Medulla oblongata (tissue), 1 donor: ENCODE measurements at regions not wholly inside any gene's neighbourhood (a gene's known extent, or its start where the extent isn't known, plus 50 kb on each side); places are given as distances from the start of the nearest gene placed in this dataset.
A peak's percentile ranks its signal among the peaks of the same experiment; 100 is the strongest.

Experiments
- DNase-seq: peaks from one replicate; pipeline ENCODE4 v3.0.0-alpha.2; 2015; ENCODE audit errors: extremely low spot score

DNA sequence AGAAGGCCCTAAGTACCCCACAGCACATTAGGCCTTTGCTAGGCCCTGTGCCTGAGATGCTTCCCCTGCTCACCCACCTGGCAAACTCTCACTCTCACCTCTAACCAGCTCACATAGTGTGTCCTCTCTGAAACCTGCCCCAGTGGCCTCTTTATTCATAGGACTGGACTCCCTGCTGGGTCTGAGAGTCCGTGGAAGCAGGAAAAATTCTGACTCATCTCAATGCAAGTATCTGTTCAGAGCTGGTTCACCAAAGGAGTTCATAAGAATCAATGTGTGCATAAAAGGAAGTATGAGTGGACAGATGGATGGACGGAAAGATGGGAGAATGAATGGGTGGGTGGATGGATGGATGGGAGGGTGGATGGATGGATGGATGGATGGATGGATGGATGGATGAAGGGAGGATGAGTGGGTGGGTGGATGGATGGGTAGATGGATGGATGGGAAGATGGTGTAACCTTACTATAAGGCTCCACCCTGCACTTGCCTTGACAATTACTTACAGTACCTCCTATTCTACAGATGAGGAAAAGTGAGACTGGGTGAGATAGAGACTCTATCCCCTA, 111.2 kb upstream of the ZMIZ1 start:
- no peak for DNase-seq

DNA sequence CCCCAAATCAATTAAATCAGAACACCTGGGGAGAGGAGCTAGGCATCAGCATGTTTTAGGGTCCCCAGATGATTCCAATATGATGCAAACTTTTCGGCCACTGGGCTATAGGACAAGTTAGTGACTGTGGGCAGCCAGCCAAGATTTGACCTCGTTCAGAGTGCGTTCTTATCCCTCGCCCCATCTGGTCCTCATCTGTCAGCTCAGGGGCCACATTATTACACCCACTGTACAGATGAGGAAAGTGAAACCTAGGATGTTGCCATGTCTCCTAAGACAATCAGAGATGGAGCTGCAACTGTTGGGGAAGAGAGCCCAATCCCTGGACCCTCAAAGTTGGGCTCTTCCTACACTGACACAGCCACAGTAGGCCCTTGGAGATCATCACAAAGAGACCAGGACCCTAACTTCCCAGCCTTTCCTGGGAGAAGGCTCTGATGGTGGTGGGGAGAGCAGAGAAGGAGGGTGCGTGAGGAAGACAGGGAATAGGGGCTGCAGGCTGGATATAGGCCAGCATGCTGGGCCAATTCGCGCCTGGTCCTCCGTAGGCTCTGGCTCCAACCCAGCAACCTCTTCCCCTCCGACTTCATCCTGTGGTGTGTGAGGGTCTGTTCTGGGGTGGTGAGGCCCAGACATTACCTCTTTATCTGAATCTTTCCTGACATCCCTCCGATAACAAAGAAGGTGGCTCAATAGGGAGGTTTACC, 109.4 kb upstream of the ZMIZ1 start:
- no peak for DNase-seq

DNA sequence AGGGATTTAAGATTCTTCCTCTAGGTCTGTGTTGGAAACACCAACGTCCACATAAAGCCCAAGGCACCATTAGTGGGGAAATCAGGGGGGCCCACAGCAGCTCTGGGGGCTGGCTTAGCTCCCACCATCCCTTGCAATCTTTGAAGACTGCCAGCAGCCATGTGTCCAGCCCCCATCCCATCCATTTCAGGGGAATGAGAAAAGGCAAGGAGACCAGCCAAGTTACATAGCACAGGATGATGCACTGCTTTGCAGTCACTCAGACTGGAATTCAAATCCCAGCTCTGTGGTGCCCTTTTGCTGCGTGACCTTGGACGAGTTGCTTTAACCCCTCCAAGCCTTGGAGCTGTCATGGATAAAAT, 108.9 kb upstream of the ZMIZ1 start:
- DNase-seq = no peak

DNA sequence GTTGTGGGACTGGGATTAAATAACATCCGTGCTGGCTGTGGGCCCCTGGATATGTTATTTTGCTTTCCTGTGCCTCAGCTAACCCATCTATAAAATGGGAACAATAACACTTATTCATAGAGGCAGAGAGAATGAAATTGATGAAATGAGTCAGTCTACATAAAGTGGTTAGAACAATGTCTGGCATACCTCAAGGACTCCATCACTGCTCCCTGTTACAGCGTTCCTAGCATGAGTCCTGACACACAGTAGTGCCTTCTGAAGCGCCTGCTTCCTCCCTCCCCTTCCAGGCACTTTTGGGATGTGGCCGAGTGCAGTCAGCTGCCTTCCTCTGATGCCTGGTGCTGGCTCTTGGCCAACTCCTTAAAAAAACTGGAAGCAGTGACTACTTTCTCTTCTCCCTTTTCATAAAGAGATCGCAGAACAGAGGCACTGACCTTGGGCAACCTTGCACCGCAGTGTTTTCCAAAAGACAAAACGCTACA, 108.4 kb upstream of the ZMIZ1 start:
- DNase-seq = peak; percentile 91

DNA sequence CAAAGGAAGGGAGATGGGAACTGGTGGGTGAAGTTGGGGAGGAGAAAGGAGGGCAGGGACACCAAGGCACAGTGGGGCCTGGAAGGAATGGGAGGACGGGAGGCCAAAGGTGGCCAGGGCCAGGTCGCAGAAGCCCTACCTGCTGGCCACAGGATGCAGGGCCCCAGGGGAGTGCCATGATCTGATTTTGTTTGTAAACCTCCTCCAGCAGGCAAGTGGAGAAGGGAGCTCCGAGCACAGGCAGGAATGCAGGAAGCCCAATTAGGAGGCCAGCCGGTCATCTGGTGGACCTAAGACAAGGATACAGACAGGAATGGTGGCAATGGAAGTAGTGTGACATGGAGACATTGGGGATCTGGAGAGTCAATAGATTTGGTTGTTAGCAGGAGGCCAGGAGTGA, 107.0 kb upstream of the ZMIZ1 start:
- no peak for DNase-seq

DNA sequence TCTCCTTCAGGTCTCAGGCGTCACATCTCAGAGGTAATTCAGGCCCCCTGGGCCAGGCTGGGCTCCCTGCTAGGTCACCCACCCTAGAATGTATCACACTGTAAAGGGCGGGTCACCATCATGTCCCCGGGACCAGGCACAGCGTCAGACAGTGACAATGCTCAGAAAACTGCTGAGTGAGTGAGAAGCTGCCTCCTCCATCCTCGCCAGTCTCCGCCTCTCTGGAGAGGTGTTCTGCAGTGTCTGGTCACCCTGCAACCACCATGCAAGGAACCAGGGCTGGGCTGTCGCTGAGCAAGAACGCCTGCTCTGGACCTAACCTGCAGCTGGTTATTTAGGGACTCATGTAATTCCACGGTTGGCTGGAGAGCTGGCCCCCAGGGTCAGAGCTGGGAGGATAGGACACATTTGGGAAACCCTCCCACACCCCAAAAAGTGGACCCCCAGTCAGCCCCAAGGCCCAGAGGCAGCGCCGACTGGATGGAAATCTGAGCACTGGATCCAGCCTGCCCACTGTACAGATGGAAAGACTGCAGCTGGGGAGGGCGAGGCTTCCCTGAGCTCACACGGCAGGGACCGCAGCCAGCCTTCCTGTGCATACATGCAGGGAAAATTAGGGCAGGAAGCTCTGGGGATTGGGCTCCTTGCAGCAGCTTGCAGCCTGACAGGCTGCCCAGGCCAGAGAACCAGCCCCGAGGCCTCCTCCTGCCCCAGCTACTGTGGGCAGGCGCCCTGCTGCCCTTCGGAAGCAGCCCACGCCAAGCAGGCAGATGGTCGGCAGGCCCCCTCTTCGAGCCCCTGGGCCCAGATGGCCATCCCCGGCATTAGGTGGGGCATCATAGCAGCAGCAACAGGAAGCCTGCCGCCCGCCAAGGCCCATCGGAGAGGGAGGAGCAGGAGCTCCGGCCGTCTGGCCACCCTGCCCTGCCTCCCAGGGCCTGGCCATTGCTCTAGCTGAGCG, 105.4 kb upstream of the ZMIZ1 start:
- no peak for DNase-seq

DNA sequence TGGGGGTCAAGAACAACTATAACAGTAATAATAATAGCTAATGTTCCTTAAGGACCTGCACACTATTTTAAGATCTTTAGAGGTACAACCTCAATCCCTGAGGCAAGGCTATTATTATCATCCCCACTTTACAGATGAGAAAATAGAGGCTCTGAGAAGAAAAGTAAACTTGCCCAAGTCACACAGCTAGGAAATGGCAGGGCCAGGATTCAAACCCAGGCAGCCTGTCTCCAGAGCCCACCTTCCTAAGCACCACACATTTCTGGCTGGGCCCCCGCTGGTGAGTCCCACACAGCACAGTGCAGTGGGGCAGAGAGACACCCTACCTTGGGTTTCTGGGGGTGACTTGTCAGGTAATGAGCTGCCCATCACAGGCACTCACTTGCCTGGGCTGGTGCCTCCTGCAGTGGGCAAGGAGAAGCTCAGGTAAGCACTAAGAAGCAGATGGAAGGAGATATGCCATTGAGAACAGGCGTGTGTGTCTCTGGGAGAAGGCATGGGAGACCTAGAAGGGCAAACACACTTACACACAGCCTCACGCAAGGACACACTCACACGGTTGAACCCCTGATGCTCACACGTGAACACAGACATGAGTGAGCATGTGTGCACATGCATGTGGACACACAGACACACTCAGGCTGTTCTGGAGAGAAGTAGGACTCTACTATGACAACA, 104.4 kb upstream of the ZMIZ1 start:
- DNase-seq = no peak

DNA sequence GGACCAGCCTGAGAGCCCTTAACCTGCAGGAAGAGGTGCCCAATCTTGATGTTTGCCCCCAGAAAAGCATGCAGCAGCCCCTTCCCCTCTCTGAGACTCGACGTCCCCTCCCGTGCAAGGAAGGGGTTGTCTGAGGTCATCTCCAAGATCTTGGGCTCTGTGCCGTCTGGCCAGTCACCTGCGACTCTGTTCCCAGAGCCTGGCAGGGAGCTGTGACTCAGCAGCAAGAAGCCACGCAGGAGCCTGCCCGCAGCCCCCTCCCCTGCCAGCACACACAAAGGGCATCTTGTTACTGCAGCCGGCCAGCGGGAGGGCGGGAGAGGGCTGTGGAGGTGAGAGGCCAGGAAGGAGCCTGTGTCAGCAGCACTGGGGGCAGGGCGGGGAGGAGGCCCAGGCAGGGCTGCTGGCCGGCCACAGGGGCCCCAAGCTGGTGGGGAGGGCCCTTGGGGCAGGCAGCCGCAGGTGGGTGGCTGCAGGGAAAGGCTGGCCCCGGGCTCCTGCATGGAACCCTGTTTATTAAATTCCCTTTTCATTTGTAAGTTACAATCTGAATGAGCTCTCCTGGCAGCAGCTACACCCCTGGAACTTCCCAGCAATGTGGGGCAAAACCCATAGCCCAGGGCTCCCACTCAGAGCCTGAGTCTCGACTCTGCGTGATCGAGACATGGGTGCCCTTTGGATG, 103.7 kb upstream of the ZMIZ1 start:
- DNase-seq = peak; percentile 85

DNA sequence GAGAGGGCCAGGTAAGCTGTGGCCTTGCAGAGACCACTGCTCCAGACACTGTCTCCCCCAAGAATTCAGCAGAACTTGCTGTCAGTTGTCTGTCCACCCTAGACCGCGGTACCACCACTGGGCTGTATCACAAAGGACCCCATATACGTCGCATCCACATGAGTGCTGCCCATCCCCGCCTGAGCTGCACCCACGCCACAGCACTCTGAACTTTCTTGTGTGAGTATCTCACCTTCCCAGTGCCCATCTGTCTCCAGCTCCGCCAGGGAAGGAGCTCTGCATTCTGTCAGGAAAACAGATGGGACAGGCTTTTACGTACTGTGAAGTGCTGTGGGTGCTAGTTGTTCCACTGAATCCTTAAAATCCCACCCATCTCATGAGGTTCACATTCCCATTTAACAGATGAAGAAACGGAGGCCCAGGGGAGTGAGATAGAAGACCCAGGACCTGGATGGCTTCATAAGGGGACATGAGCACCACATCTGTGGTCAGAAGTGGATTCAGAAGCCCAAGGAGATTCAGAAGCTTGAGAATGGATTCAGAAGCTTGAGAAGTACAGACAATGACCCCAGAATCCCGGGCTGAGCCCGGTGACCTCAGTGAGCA, 102.5 kb upstream of the ZMIZ1 start:
- no peak for DNase-seq

DNA sequence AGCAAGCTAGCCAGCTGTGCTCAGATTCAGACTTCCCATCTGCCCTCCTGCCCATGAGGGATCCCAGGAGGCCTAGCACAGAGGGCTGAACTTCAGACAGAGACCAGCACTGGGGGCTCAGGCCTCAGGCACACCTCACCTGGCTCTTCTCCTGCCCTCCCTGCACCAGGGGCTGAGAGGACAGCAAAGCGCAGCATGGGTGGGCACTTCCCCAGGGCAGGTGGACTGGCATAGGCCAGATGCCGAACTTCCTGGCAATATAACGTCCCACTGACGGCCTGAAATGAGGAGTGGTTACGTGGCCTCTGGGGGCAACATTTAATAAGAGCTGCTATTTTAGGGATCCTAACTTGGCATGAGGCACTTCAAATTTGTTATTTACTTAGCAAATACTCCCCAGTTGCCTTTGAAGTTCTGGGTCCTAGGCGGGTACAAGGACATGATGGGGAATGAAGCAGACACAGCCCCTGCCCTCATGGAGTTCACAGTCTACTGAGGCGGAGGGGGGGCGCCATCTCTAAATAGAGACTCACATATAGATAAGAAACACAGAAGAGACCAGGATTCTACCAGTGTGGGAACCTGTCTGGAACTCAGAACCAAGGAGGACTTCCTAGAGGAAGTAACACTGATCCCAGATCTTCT, 101.8 kb upstream of the ZMIZ1 start:
- DNase-seq = no peak

DNA sequence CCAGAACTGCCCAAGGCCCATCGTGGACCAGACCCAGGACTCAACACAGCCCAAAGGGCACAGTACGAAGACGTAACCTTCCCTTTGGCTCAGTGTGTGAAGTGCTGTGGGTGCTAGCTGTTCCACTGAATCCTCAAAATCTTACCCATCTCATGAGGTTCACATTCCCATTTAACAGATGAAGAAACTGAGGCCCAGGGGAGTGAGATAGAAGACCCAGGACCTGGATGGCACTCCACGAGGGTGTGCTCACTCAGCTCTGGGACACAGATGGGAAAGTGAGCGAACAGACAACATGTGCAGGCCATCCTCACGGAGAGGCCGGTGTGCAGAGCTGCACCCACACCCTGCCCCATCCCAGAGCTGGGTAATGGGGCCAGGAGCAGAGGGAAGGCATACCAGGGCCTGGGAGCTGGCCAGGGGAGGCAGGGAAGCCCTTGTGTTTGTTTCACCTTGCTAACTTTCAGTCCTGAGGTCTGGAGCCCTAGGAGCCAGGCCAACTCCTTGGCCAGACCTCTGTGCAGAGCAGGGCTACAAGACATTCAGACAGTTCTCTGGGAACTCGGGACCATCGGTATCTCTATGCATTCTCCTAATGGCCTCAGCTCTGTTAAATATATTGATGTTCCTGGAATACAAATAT, 100.3 kb upstream of the ZMIZ1 start:
- DNase-seq = no peak

DNA sequence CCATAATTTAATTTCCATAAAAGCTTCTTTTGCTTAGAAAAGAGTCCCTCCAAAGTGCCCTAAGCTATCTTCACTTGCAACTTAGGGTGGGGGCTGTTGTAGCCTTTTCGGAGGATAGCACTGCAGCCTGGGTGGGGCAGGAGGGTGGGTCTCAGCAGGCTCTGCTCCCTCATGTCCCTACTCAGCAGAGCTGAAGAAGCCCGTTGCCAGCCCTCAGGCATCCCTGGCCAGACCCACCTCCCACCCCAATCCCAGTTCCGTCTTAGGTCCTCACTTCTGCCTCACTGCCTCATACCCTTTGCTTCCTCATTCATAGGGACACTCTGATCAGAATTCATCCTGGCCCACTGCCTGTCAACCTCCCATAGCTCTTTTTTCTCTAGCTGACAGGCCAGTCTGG, 99.8 kb upstream of the ZMIZ1 start:
- DNase-seq = no peak

DNA sequence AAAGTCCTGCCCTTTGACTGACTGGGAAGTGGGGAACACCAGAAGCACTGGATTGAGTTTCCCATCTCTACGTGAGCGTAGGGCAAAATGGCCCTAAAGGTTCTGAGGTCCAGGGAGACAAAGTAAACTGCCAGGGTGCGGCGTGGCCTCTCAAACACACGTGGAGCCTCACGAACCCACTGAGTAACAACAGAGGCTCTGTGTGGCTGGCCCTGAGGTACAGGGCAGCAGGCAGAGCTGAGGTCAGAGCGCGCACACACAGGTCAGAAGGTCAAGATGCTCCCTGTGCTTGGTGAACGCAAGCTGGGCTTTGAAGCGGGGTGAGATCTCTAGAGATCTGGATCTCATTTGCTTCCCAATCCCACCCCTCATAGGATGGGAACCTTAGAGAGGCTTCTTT, 99.0 kb upstream of the ZMIZ1 start:
- DNase-seq = no peak

DNA sequence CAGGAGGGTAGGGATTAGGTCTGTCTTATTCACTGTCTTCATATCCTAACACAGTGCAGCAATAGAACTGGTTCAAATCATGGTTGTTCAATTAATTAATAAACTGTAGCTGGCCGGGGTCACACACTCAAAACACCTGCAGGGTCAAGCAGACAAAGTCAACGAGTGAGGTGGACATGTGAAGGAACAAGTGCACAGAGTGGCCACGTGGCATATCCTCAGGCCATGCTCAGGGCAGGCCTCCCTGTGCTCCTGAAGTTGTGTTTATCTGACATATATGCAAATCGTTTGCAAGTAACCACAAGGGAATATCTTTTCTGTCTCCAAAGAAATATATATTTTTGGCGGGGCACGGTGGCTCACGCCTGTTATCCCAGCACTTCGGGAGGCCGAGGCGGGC, 98.5 kb upstream of the ZMIZ1 start:
- no peak for DNase-seq

DNA sequence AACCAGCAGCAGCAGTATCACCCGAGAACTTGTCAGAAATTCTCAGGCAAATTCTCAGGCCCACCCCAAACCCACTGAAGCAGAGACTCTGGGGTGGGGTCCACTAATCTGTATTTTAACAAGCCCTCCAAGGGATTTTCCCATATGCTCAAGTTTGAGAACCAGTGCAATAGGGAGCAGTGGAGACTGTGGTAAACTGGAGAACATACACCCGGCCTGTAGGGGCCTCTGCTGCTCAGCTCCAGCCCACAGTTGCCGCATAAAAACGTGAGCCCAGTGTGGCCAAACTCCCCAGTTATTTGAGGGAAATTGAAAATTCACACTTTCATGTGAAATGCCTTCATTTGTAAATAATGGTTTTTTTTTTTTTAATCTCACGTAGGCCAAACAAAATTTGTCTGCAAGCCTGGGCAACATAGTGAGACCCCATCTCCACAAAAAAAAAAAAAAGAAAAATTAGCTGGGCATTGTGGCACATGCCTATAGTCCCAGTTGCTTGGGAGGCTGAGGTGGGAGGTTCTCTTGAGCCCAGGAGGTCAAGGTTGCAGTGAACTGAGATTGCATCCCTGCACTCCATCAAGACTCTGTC, 97.6 kb upstream of the ZMIZ1 start:
- no peak for DNase-seq

DNA sequence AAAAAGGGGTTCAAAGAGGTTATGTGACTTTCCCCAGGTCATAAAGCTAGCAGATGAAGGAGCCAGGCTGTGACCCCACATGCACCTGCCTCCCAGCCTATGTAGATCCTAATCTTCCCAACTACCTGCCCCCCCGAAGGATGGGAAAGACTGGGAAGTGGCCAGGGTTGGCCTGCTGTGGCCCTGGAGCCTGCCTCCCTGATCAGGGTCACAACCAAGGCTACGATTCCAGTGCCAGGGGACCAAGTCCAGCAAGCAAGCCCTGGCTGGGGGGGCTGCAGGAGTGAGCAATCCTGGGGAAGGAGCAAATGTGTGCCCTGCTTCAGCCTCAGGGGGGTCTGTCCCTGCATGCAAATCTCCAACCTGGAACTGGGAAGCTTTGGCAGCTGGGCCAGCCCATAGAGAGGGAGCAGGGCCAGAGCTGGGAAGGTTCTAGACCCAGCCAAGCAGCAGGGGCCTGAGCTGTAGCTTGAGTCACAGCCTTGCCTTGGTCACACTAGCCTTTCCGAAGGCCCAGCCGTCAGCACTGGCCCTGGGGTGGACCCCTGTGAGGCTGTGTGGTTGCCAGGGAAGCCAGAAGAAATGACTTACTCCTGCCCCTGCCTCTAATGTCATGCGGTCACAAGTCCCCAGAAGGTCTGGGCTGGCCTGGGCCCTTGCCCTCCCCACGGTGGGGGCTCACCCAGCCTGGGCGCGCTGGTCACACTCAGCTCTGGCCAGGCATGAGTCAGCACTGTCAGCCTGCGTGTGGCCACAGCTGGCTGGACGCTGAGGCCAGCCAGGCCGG, 96.4 kb upstream of the ZMIZ1 start:
- peak; percentile 93 for DNase-seq

DNA sequence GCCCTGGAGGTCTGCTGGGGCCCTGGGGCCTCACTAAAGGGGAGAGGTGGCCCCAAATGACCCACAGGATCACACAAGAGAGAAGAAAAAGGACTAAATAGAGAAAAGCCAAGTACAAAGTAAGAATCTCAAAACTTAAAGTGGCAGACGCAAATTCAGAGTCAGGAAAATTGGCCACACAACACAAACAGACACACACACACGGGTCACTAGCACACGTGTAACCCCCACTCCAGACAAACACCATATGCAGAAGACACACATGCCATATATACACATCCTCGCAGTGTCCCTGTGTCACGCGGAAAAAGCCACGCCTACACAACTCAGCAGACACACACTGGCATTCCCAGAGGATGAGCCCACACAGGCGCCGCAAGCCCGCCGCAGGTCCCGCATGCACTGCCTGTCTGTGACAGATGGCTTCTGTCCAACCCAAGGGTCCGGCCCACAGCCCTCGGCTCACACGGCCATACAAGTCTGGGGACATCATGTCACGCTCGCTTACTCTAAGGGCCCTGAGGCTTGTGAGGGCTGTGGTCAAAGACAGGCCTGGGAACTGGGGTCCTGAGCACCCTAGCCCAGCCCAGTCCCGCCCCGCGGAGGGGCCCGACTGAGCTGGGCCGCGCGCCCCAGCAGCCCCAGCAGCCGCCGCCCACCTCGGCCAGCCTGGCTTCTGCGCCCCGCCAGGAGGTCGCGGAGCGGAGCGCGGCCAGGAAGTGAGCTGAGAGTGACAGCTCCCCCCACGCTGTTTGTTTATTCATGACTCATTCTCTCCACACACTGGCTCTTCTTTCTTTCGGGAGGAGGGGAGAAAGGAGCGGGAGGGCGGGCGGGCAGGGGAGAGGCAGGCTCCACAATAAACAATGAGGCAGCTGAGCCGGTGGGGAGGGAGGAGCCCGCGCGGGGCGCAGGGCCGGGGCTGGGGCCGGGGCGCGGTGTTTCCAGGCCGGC, 95.5 kb upstream of the ZMIZ1 start:
- DNase-seq = peak; percentile 95
